ENCODE measurements at regions not wholly inside any gene's neighbourhood (a gene's known extent, or its start where the extent isn't known, plus 50 kb on each side); places are given as distances from the start of the nearest gene placed in this dataset.

- no peak overlapping the region for H3K9ac ChIP-seq (ENCODE audit: low read depth, low read length, poor library complexity, severe bottlenecking)
- H3K36me3 ChIP-seq (ENCODE audit: insufficient read depth, low read length), result no peaks in the 10 kb centered on the region
- no peaks in the 10 kb centered on the region for H4K20me1 ChIP-seq (ENCODE audit: insufficient read depth, low read length, poor library complexity, severe bottlenecking)
- H3K4me3 ChIP-seq (ENCODE audit: low read length, poor library complexity, severe bottlenecking), result no peak overlapping the region
- no peak overlapping the region for H3K4me2 ChIP-seq (ENCODE audit: low read depth, low read length, poor library complexity, severe bottlenecking)
- no peaks in the 10 kb centered on the region for H3K79me2 ChIP-seq (ENCODE audit: insufficient read depth, low read length)
- no peak overlapping the region for H2AFZ ChIP-seq (ENCODE audit: low read length)
- H3K9me2 ChIP-seq (replicated peaks; ENCODE audit: low read depth, low read length), result no peaks in the 10 kb centered on the region
- H3K9me3 ChIP-seq (ENCODE audit: insufficient read depth, low read depth, low read length), result no peaks in the 10 kb centered on the region
- H3F3A ChIP-seq (ENCODE audit: low read depth), result no peaks in the 10 kb centered on the region
- no peaks in the 10 kb centered on the region for H3K4me1 ChIP-seq (ENCODE audit: insufficient read depth, low read length, poor library complexity, severe bottlenecking)
- TF ChIP-seq, protein P1, sequence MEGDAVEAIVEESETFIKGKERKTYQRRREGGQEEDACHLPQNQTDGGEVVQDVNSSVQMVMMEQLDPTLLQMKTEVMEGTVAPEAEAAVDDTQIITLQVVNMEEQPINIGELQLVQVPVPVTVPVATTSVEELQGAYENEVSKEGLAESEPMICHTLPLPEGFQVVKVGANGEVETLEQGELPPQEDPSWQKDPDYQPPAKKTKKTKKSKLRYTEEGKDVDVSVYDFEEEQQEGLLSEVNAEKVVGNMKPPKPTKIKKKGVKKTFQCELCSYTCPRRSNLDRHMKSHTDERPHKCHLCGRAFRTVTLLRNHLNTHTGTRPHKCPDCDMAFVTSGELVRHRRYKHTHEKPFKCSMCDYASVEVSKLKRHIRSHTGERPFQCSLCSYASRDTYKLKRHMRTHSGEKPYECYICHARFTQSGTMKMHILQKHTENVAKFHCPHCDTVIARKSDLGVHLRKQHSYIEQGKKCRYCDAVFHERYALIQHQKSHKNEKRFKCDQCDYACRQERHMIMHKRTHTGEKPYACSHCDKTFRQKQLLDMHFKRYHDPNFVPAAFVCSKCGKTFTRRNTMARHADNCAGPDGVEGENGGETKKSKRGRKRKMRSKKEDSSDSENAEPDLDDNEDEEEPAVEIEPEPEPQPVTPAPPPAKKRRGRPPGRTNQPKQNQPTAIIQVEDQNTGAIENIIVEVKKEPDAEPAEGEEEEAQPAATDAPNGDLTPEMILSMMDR (conservative IDR thresholded peaks at IDR 0.05; ENCODE audit: low read length), result no peak
- TF ChIP-seq EZH2phosphoT487 (IDR thresholded peaks at IDR 0.05; ENCODE audit: borderline replicate concordance), result no peak
- H3K27me3 ChIP-seq (ENCODE audit: insufficient read depth, low read length, poor library complexity, severe bottlenecking), result no peaks in the 10 kb centered on the region
These were observed 58.1 kb upstream of the ERBB4 start for GRCh38 chr2:212596688-212597087.

DNA sequence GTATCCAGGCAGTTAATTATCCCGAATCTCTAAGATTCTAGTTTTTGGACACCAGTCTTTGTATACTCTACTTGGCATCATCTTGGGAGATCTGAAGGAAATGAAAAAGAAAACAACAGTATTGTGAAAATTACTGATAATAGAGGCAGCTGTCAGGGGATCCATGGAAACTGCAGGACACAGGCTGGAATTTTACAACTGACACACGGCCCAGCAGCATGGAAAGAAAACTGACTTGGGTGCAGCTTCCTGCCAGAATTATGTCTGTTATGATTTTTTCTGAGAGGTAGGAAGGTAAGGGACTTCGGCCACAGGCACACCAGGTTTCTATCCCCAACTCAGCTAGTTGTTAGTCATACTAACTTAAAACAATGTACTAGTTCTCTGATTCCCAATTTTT lies 57.7 kb upstream of the ERBB4 start:
- Histone ChIP-seq H2AFZ (ENCODE audit: low read length) (no peak overlapping the region), H3K27me3 (ENCODE audit: insufficient read depth, low read length, poor library complexity, severe bottlenecking) (no peaks in the 10 kb centered on the region), H3K4me1 (ENCODE audit: insufficient read depth, low read length, poor library complexity, severe bottlenecking) (no peaks in the 10 kb centered on the region), H3K4me3 (ENCODE audit: low read length, poor library complexity, severe bottlenecking) (no peak overlapping the region), H3K4me2 (ENCODE audit: low read depth, low read length, poor library complexity, severe bottlenecking) (no peak overlapping the region), H3K9ac (ENCODE audit: low read depth, low read length, poor library complexity, severe bottlenecking) (no peak overlapping the region), H3K36me3 (ENCODE audit: insufficient read depth, low read length) (no peaks in the 10 kb centered on the region), H4K20me1 (ENCODE audit: insufficient read depth, low read length, poor library complexity, severe bottlenecking) (no peaks in the 10 kb centered on the region), H3K79me2 (ENCODE audit: insufficient read depth, low read length) (no peaks in the 10 kb centered on the region), H3F3A (ENCODE audit: low read depth) (no peaks in the 10 kb centered on the region), H3K9me3 (ENCODE audit: insufficient read depth, low read depth, low read length) (no peaks in the 10 kb centered on the region), H3K9me2 (replicated peaks; ENCODE audit: low read depth, low read length) (no peaks in the 10 kb centered on the region)
- TF ChIP-seq, protein P1 (conservative IDR thresholded peaks at IDR 0.05; ENCODE audit: low read length), result no peak
- TF ChIP-seq EZH2phosphoT487 (IDR thresholded peaks at IDR 0.05; ENCODE audit: borderline replicate concordance), result no peak

- no peaks in the 10 kb centered on the region for H3K79me2 ChIP-seq (ENCODE audit: insufficient read depth, low read length)
- no peaks in the 10 kb centered on the region for H3K4me1 ChIP-seq (ENCODE audit: insufficient read depth, low read length, poor library complexity, severe bottlenecking)
- H3K9me3 ChIP-seq (ENCODE audit: insufficient read depth, low read depth, low read length), result no peaks in the 10 kb centered on the region
- no peaks in the 10 kb centered on the region for H3F3A ChIP-seq (ENCODE audit: low read depth)
- H3K9me2 ChIP-seq (replicated peaks; ENCODE audit: low read depth, low read length), result no peaks in the 10 kb centered on the region
- no peaks in the 10 kb centered on the region for H4K20me1 ChIP-seq (ENCODE audit: insufficient read depth, low read length, poor library complexity, severe bottlenecking)
- H3K4me2 ChIP-seq (ENCODE audit: low read depth, low read length, poor library complexity, severe bottlenecking), result no peak overlapping the region
- no peak for TF ChIP-seq EZH2phosphoT487 (IDR thresholded peaks at IDR 0.05; ENCODE audit: borderline replicate concordance)
- TF ChIP-seq, protein P1 (conservative IDR thresholded peaks at IDR 0.05; ENCODE audit: low read length), result peak; percentile 65
- no peak overlapping the region for H3K9ac ChIP-seq (ENCODE audit: low read depth, low read length, poor library complexity, severe bottlenecking)
- no peak overlapping the region for H3K4me3 ChIP-seq (ENCODE audit: low read length, poor library complexity, severe bottlenecking)
- no peaks in the 10 kb centered on the region for H3K36me3 ChIP-seq (ENCODE audit: insufficient read depth, low read length)
- no peaks in the 10 kb centered on the region for H3K27me3 ChIP-seq (ENCODE audit: insufficient read depth, low read length, poor library complexity, severe bottlenecking)
- no peak overlapping the region for H2AFZ ChIP-seq (ENCODE audit: low read length)
These were observed 56.5 kb upstream of the ERBB4 start for GRCh38 chr2:212595036-212595654.
